ENCODE measurements at regions not wholly inside any gene's neighbourhood (a gene's known extent, or its start where the extent isn't known, plus 50 kb on each side); places are given as distances from the start of the nearest gene placed in this dataset.

GRCh38 chr1:163561580-163562295 is 240.0 kb downstream of the NUF2 start:
- H3K27ac ChIP-seq: no peak overlapping the region
- H3K4me2 ChIP-seq: no peak overlapping the region
- no peaks in the 10 kb centered on the region for H3K36me3 ChIP-seq
- no peaks in the 10 kb centered on the region for H3K4me1 ChIP-seq
- H4K20me1 ChIP-seq: no peaks in the 10 kb centered on the region
- H3K27me3 ChIP-seq: no peaks in the 10 kb centered on the region
- no peak overlapping the region for H3K4me3 ChIP-seq
- H3K9me3 ChIP-seq (replicated peaks in 1 of 11): no peaks in the 10 kb centered on the region
- no peak overlapping the region for H3K9ac ChIP-seq
- TF ChIP-seq Cebpa-rat (IDR thresholded peaks at IDR 0.05): no peak

GRCh38 chr1:163562355-163562754 is 240.6 kb downstream of the NUF2 start:
- Histone ChIP-seq H3K9ac (no peak overlapping the region), H3K9me3 (replicated peaks in 1 of 11) (no peaks in the 10 kb centered on the region), H3K4me2 (no peak overlapping the region), H3K27ac (no peak overlapping the region), H3K27me3 (no peaks in the 10 kb centered on the region), H3K4me1 (no peaks in the 10 kb centered on the region), H3K4me3 (no peak overlapping the region), H3K36me3 (no peaks in the 10 kb centered on the region), H4K20me1 (no peaks in the 10 kb centered on the region)
- TF ChIP-seq Cebpa-rat (IDR thresholded peaks at IDR 0.05): no peak

- no peak for TF ChIP-seq Cebpa-rat (IDR thresholded peaks at IDR 0.05)
- Histone ChIP-seq H3K4me3 (no peak overlapping the region), H3K9ac (no peak overlapping the region), H3K27ac (no peak overlapping the region), H3K4me1 (no peaks in the 10 kb centered on the region), H3K27me3 (no peaks in the 10 kb centered on the region), H3K4me2 (no peak overlapping the region), H3K36me3 (no peaks in the 10 kb centered on the region), H3K9me3 (replicated peaks in 1 of 11) (no peaks in the 10 kb centered on the region), H4K20me1 (no peaks in the 10 kb centered on the region)
These were observed 243.4 kb downstream of the NUF2 start for GRCh38 chr1:163565166-163565565.

GRCh38 chr1:163570071-163570470 is 248.3 kb downstream of the NUF2 start:
- H3K4me1 ChIP-seq: no peaks in the 10 kb centered on the region
- H3K36me3 ChIP-seq: no peaks in the 10 kb centered on the region
- H4K20me1 ChIP-seq: no peaks in the 10 kb centered on the region
- H3K27ac ChIP-seq: no peak overlapping the region
- H3K27me3 ChIP-seq: no peaks in the 10 kb centered on the region
- H3K4me2 ChIP-seq: no peak overlapping the region
- no peak overlapping the region for H3K9ac ChIP-seq
- no peaks in the 10 kb centered on the region for H3K9me3 ChIP-seq (replicated peaks in 1 of 11)
- no peak for TF ChIP-seq Cebpa-rat (IDR thresholded peaks at IDR 0.05)
- no peak overlapping the region for H3K4me3 ChIP-seq

- no peak for TF ChIP-seq Cebpa-rat (IDR thresholded peaks at IDR 0.05)
- Histone ChIP-seq H3K4me3 (no peak overlapping the region), H3K9ac (no peak overlapping the region), H3K9me3 (replicated peaks in 1 of 11) (no peaks in the 10 kb centered on the region), H3K27me3 (no peaks in the 10 kb centered on the region), H3K27ac (no peak overlapping the region), H3K36me3 (no peaks in the 10 kb centered on the region), H3K4me2 (no peak overlapping the region), H4K20me1 (no peaks in the 10 kb centered on the region), H3K4me1 (0 out of 20 replicates have a peak, but pooled peaks cover 0 to 4% (median 0%) of the 10 kb centered on the region in 10 experiments)
These were observed 250.2 kb downstream of the NUF2 start for GRCh38 chr1:163571950-163572349.

GRCh38 chr1:163574119-163574518 is 252.4 kb downstream of the NUF2 start:
- TF ChIP-seq Cebpa-rat (IDR thresholded peaks at IDR 0.05): no peak

GRCh38 chr1:163580926-163581325 is 259.2 kb downstream of the NUF2 start:
- Histone ChIP-seq H3K27ac (no peak overlapping the region), H3K4me2 (no peak overlapping the region), H3K36me3 (no peaks in the 10 kb centered on the region), H3K4me3 (no peak overlapping the region), H3K9me3 (replicated peaks in 1 of 11) (no peaks in the 10 kb centered on the region), H3K9ac (no peak overlapping the region), H3K27me3 (no peaks in the 10 kb centered on the region), H4K20me1 (no peaks in the 10 kb centered on the region), H3K4me1 (peaks cover 0 to 4% (median 0%) of the 10 kb centered on the region in 10 experiments; a peak in 1 of 20 replicates)
- TF ChIP-seq Cebpa-rat (IDR thresholded peaks at IDR 0.05): no peak

More at GRCh38 chr1:163574119-163574518, 252.4 kb downstream of the NUF2 start:
- H3K9me3 ChIP-seq (replicated peaks in 1 of 11): no peaks in the 10 kb centered on the region
- H3K27ac ChIP-seq: no peak overlapping the region
- no peaks in the 10 kb centered on the region for H3K36me3 ChIP-seq
- H3K4me3 ChIP-seq: no peak overlapping the region
- H3K4me1 ChIP-seq: 0 out of 20 replicates have a peak, but pooled peaks cover 0 to 4% (median 0%) of the 10 kb centered on the region in 10 experiments
- no peaks in the 10 kb centered on the region for H4K20me1 ChIP-seq
- H3K4me2 ChIP-seq: no peak overlapping the region
- H3K27me3 ChIP-seq: no peaks in the 10 kb centered on the region
- H3K9ac ChIP-seq: no peak overlapping the region

GRCh38 chr1:163583661-163584181 is 262.0 kb downstream of the NUF2 start:
- Histone ChIP-seq H4K20me1 (no peaks in the 10 kb centered on the region), H3K27ac (no peak overlapping the region)
- TF ChIP-seq Cebpa-rat (IDR thresholded peaks at IDR 0.05): no peak

GRCh38 chr1:163585796-163586195 is 264.0 kb downstream of the NUF2 start:
- peaks cover 0 to 7% (median 0%) of the 10 kb centered on the region in 10 experiments; a peak in 4 of 20 replicates for H3K4me1 ChIP-seq
- H3K4me2 ChIP-seq: no peak overlapping the region
- no peaks in the 10 kb centered on the region for H3K36me3 ChIP-seq
- no peak overlapping the region for H3K9ac ChIP-seq
- no peaks in the 10 kb centered on the region for H3K27me3 ChIP-seq
- H3K9me3 ChIP-seq (replicated peaks in 1 of 11): no peaks in the 10 kb centered on the region
- no peak for TF ChIP-seq Cebpa-rat (IDR thresholded peaks at IDR 0.05)
- no peak overlapping the region for H3K27ac ChIP-seq
- H3K4me3 ChIP-seq: no peak overlapping the region
- H4K20me1 ChIP-seq: no peaks in the 10 kb centered on the region

More at GRCh38 chr1:163583661-163584181, 262.0 kb downstream of the NUF2 start:
- Histone ChIP-seq H3K36me3 (no peaks in the 10 kb centered on the region), H3K27me3 (no peaks in the 10 kb centered on the region), H3K4me1 (no peaks in the 10 kb centered on the region; a peak in 1 of 20 replicates), H3K4me2 (no peak overlapping the region; a peak in 1 of 22 replicates), H3K9ac (no peak overlapping the region), H3K9me3 (replicated peaks in 1 of 11) (no peaks in the 10 kb centered on the region), H3K4me3 (no peak overlapping the region)

- Histone ChIP-seq H3K9ac (no peak overlapping the region), H3K4me3 (no peak overlapping the region), H4K20me1 (no peaks in the 10 kb centered on the region), H3K27me3 (no peaks in the 10 kb centered on the region), H3K36me3 (no peaks in the 10 kb centered on the region), H3K9me3 (replicated peaks in 1 of 11) (peaks cover 0 to 15% (median 4%) of the 10 kb centered on the region in 11 experiments; a peak in 9 of 22 replicates), H3K4me2 (no peak overlapping the region), H3K27ac (no peak overlapping the region), H3K4me1 (peaks cover 0 to 7% (median 0%) of the 10 kb centered on the region in 10 experiments; a peak in 3 of 20 replicates)
- TF ChIP-seq Cebpa-rat (IDR thresholded peaks at IDR 0.05): no peak
These were observed 267.0 kb downstream of the NUF2 start for GRCh38 chr1:163588796-163589195.
